Effector CD4-positive, alpha-beta T cell (primary cell): ENCODE measurements at regions not wholly inside any gene's neighbourhood (a gene's known extent, or its start where the extent isn't known, plus 50 kb on each side); places are given as distances from the start of the nearest gene placed in this dataset.
"Not testable (repeated sequence)": the region's sequence is repeated elsewhere in the genome, so short reads cannot be mapped to it uniquely, and the experiment has no call there.

Source experiments
- DNase-seq: peaks from one replicate; pipeline ENCODE4 v3.0.0-alpha.2; 2020

DNA sequence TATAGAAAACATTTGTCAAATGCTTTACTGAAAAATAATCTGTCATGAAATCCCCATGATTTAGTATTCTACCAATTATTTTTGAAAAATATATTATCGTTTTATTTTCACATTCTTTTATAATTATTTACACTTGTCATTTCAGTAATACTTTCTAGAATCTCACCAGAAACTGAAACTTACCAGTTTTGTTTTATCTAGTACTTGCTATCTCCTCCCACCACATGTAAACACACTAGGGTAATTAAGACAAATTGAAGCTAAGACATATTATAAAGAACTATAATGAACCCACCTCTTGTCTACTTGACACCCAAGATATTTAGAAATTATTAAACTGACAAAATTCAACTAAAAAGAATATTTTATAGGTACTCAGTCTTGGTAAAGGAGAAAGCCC lies 51.5 kb upstream of the GRM3 start:
- DNase-seq = no peak

DNA sequence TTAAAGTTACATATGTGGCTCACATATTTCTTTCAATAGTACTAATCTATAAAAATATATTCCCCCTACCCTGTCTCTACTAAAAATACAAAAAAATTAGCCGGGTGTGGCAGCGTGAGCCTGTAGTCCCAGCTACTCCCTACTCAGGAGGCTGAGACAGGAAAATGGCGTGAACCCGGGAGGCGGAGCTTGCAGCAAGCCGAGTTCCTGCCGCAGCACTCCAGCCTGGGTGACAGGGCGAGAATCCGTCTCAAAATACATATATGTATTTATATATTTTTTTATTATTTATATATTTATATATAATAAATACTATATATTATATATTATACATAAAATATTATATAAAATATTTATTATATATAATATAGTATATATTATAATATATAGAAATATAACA lies 69.7 kb upstream of the GRM3 start:
- no peak for DNase-seq

DNA sequence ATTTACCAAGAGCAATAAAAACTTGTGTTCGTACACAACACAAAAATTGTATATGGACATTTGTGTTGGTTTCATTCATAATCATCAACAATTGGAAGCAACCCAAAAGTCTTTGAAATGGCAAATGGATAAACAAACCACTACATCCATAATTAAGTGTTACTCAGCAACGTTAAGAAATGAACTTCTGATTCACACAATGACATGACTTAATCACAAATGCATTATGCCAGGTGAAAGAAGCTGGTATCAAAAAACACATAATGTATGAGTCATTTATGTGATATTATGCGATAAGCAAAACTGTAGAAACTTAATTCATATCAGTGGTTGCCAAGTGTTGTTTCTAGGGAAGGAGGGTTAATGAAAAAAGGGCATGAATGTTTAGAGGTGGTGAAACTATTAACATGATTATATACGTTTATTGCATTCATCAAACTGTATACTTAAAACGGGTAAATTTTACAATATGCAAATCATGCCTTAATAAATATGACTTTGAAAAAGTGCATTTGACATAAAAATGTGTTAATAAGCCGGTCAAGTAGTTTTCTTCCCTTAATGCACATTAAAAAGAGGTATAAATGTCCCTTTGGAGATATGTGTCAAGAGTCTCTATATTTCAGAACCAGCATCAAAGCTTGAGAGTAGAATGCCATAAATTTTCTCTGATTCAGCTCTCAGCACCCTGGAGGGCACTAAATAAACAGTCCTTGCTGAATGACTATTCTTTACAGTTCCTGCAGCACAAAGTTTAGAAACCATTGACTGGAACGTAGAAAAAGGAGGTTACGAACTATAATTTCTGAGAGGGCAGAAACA lies 84.8 kb upstream of the GRM3 start:
- DNase-seq = no peak

DNA sequence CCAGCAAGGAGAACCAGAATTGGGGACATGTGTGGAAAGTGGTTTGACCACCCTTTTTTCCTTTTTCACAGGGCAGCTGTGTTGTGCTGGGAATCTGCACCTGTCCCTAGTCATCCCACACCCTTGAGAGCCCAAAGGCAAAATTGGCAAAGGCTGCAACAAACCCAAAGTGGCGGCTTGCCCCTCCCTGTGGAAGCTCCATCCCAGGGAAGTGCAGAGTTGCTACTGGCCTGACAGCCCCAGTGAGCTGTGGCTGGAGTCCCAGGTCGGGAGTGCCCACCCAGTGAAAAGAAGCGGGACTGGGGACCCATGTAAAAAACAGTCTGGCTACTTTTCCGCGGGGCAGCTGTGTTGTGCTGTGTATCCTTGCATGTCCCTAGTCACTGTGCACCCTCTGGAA lies 109.1 kb upstream of the GRM3 start:
- no peak for DNase-seq

DNA sequence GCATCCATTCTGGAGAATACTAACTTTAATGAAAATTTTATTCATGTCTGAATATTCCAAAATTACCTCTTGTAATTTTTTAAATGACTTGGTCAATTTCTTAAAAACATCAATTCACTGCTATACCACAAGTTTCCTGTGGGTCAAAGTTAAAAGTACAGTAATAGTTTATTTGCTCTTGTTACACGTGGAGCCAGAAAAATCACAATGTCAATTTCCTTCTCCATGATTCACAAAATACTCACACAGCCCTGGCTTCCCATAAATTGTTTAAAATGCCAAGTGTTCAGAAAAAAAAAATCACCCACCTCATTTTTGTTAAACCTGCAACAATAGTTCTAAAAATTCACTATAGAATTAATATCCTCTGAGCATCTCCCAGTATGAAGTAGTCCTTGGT lies 139.5 kb upstream of the GRM3 start:
- no peak for DNase-seq

DNA sequence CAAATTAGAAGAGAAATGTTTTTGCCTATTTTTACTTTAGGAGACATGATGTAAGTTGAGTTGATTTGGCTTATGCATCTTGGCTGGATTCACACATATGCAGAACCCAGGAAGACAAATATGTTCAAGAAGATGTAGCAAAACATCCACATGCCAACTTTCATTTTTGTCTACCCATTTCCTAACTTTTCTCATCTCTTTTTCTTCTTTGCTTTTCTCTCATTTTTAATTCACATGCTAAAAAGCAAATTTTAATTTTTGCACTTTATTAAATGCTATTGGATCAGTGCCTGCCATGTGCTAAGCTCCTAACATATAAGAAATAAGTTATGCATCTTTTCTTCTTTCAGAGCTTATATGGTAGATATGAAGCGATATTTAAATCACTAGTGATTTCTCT lies 143.7 kb upstream of the GRM3 start:
- DNase-seq = no peak

DNA sequence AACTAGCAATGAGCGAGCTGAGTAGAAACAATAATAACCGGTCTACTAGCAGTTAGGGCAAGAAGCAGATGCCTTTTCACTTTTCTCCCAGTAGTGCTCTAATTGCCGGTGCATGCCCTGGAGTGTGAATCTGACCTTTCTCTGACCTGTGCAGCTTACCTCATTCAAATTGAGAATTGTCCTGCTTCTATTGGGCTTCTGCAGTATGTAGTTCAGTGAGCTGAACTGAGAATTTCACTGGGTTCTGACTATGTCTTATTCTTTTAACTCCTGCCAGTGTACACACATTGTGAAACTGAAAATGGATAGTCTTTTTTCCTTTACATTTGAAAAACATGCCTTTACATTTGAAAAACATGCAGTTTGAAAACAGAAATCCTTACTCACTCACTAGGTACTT lies 157.9 kb upstream of the GRM3 start:
- no peak for DNase-seq

DNA sequence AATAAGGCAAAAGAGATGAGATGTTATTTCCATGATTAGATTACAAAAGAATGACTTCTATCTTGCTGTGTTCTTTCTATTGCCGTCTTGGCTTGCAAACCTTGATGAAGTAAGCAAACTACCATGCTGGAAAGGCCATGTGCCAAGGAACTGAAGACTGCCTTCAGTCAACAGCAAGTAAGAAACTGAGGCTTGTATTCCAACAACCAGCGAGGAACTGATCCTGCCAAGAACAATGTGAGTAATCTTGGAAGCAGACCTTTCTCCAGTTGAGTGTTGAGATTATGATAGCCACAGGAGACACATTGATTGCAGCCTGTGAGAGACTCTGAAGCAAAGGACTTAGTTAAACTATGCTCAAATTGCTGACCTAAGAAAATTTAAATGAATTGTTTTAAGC lies 164.6 kb upstream of the GRM3 start:
- DNase-seq = no peak

DNA sequence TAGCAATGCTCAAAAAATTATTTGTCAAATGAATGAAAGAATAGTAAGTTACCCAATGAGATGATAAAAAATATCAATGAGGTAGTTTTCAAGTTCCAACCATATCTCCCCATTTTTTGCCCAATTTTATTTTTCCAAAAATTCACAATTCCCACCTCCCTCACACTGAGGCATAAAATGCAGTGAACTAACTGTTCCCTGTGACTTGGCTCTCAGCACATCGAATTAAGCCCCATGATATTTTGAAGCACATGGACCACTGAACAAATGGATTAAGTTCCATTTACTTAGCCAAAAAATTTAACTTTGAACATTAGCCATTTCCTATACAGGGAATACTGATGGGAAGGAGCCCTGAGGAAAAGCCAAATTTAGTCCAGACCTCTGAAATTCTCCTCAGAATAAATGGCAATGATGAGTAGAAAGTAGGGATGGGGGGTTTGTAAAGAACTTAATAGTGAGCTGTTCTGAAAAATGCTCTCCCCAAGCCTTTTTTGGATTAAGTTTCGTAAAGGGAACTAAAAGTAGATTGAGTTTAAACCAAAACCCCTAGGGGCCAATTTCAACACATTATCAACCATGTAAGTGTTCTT lies 166.3 kb upstream of the GRM3 start:
- DNase-seq = no peak

DNA sequence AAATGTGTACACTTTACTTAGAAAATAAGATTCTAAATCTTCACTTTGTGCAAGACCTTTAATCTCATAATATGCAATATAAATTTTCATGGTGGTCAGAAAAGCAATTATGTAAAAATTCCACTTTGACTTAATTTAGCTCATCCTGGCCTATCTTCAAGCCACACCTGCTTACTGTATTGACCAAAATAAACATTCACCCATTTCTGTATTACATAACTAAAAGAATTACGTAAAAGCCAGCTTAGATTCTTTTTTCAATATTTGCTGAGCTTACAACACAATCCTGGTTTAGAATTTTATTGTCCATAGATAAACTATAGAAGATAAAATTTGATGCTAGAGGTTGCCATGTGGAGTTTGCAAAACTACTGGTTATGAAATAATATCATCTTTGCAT lies 172.9 kb upstream of the GRM3 start:
- no peak for DNase-seq

DNA sequence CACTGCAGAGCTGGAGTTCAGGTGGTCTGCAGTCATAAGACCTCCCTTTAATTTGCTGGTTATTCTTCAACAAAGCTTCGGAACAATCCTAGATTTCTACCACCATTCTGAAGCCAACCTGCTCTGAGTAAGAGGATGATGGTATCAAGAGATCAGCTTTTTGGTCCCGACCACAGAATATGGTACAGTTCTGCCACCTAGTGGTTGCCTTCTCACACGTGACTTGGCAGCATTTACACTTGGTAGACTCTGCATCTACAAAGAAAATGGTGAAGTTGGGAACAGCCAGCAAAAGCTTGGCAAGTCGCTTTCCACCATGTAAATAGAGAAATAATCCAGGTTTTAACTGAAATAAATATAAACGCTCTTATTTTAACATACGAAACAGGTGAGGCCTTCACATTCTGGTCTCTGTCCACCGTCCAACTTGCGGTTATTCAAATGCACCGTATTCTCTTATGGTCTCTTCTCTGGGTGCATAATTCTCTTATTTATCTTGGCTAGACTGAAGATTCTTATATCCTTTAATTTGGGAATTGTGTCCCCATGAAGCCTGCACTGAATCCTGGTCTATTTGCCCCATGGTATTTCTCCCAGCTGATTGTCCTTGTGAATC lies 173.9 kb upstream of the GRM3 start:
- peak; percentile 2 for DNase-seq

DNA sequence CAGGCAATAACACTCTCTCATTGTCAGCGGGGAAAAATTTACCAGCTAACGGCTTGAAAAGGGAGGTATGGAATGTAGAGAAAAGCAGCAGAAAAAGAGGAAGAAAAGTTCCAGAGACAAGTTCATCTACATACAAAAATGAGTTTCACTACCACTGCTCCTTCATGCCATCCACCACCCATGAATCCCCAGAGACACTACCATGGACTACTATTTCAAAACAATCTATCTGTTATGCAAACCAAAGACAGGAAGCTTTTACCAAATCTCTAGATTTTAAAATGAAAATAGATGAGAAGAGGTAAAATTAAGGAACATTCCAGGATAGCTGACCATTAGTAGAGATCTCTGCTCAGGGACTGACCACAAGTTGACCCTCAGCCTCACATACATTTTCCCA lies 189.0 kb upstream of the GRM3 start:
- no peak for DNase-seq

DNA sequence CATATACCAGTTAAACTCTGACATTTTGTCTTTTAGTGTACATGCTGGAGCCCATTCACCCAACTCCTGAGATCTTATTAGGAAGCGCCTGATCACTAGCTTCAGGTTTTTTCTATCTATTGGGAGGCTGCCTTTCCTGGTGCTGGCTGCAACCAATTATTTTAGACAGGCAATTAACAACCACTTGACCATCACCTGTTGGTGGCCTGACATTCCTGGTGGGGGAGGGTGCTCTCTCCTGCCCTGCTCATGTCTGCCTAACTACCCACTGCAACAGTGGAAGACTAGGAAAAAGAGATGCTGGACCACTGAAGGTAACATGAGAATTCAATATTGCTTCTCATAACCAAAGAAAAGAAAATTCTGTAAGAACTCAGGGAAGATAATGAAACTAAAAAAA lies 190.3 kb upstream of the GRM3 start:
- no peak for DNase-seq

DNA sequence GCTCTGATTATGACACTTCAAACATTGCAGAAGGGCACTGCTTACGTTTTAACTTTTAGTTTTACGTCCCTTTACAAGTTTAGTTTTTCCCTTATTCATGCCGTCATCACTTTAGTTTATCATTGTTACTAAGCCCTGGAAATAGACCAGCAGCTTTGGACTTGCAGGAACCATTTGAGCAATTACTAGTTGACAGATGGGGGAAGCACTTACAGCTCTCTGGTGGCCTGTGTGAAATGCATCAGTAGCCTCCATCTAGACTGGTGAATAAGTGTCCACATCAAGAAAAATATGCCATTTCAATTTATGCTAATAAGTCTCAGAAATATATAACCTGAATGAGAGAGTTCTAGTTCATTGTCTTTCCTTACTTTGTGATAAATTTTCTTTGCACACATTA lies 194.9 kb upstream of the GRM3 start:
- no peak for DNase-seq

DNA sequence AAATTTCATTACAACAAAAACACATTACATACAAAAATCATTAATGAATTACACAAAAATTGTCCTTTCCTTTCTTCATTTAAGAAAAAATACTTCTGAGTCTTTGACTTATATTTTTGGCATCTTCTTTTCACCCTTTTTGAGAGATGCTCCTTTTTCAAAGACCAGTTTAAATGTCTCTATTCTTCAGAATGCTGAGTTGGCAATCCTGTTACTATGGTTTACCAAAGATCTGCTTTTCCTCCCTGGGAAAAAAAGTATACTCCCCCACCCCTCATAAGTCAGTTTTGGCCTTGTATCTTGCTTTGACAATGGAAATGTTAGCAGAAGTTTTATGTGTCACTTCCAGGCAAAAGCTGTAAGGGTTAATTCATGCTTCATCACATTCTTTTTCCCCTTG lies 198.4 kb upstream of the GRM3 start:
- no peak for DNase-seq

DNA sequence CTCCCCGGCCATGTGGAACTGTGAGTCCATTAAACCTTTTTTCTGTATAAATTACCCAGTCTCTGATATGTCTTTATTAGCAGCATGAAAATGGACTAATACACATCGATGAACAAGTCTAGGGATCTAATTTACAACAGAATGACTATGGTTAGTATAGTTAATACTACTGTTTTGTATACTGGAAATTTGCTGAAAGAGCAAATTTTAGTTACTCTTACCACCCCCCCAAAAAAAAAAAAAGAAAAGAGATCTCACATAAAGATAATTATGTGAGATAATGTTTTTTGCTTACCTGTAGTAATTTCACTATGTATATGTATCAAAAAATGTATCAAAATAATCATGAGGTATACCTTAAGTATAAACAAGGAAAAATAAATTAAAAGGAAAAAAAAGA lies 199.5 kb upstream of the GRM3 start:
- no peak for DNase-seq

DNA sequence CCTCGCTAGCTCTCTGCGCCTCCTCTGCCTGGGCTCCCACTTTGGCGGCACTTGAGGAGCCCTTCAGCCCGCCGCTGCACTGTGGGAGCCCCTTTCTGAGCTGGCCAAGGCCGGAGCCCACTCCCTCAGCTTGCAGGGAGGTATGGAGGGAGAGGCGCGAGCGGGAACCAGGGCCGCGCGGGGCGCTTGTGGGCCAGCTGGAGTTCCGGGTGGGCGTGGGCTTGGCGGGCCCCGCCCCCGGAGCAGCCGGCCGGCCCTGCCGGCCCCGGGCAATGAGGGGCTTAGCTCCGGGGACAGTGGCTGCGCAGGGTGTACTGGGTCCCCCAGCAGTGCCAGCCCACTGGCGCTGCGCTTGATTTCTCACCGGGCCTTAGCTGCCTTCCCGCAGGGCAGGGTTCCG lies 203.3 kb upstream of the GRM3 start:
- not testable (repeated sequence) for DNase-seq

DNA sequence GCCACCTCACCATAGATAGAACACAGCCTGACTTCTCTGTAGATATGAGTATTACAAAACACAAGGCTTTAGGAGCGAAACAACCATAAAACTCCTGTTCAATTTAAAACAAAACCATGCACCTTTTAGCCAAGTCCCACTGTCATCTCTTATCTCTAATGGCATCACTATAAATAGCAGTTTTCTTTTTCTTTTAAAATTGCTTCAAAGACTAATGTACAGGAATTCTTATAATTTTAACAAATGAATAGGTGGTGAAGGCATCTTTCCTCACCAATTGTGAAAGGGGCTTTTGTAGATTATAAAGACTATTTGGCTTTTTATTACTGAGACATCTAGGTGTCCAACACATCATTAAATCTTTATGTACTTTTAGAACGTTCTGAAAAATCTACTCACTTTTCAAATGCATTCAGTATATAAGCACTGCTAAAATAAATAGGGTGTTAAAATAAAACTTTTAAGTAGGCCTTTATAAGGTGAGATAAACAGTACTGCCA lies 205.7 kb upstream of the GRM3 start:
- DNase-seq = no peak

DNA sequence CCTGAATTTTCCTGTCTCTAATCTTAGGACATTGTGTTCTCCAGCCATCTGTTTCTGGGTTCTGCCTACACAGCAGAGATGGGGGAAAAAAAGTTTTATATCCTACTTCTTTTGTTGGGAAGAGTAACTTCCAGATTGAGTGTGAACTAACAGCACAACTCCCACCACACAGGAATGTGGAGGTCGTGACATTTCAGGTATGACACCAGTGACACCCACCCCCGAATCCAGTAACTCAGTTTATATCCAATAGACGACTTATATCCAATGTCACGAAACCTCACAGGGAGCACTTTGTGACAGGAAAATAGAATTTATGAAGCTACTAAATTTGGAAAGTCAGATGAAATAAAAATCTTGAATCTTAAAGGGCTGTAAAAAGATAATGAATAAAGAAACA lies 211.9 kb upstream of the GRM3 start:
- no peak for DNase-seq

DNA sequence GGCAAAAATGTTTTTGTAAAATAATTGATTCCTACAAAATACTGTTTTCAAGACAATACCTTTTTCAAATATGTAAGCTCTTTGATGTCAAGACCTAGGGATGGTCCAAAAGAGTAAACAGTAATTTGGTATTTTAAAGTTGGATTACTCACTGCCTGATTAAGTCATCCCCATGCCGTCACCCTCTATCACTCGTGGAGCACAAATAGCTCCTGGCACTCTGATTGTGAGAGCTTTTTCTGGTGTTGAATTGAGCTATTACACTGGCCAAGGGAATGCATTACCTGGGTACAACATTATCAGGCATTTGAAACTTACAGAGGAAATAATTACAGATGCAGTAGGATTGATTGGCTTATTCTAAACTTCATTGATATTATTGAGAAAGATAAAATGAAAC lies 231.9 kb upstream of the GRM3 start:
- DNase-seq = no peak

DNA sequence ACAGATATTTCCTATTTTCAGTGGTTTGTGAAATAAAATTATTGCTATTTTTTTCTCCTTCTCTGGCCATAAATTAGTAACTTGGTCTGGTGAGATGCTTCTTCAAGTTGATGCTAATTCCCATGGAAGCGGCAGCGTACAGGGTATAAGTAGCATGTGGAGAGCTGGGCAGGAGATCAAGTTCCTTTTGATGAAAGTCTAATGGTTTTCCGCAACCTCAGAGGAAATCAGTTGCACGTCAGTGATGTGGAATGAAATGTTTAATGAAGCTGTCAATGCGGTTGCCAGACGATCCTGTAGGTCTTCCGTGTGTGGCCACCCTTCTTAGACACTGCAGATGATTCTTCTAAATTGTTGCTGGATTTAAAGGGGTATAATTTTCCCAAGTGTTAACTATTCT lies 236.4 kb upstream of the GRM3 start:
- no peak for DNase-seq

DNA sequence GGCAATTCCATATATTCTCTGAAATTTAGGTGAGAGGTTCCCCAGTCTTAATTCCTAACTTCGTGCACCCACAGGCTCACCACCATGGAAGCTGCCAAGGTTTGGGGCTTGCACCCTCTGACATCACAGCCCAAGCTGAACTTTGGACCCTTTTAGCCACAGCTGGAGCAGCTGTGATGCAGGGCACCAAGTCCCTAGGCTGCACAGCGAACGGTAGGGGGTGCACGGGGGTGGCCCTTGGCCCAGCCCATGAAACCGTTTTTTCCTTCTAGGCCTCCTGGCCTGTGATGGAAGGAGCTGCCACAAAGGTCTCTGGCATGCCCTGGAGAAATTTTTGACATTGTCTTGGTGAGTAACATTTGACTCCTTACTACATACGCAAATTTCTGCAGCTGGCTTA lies 251.9 kb upstream of the GRM3 start:
- DNase-seq = no peak

DNA sequence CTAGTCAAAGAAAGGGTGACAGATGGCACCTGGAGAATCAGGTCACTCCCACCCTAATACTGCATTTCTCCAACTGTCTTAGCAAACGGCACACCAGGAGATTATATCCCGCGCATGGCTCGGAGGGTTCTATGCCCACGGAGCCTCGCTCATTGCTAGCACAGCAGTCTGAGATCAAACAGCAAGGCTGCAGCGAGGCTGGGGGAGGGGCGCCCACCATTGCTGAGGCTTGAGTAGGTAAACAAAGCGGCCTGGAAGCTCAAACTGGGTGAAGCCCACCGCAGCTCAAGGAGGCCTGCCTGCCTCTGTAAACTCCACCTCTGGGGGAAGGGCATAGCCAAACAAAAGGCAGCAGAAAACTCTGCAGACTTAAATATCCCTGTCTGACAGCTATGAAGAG lies 268.1 kb upstream of the GRM3 start:
- not testable (repeated sequence) for DNase-seq

DNA sequence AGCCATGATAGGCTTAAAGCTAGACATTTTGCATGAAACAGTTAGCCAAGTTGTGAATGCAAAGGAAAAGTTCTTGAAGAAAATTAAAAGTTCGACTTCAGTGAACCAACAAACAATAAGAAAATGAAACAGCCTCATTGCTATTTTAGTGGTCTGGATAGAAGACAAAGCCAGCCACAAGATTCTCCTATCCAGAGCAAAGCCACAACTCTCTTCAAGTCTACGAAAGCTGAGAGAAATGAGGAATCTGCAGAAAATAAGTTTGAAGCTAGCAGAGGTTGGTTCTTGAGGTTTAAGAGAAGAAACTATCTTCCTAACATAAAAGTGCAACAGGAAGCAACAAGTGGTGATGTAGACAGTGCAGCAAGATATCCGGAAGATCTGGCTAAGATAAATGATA lies 271.4 kb upstream of the GRM3 start:
- DNase-seq = no peak
